GM12892 (cell line): ENCODE measurements at regions not wholly inside any gene's neighbourhood (a gene's known extent, or its start where the extent isn't known, plus 50 kb on each side); places are given as distances from the start of the nearest gene placed in this dataset.

ENCODE experiments used
- POLR2A ChIP-seq: IDR thresholded peaks from 2 replicates; pipeline ENCODE4 v1.6.1; 2011; ENCODE audit warnings: low read depth, low read length, control low read depth
- POLR2AphosphoS5 ChIP-seq: IDR thresholded peaks from 2 replicates; pipeline ENCODE4 v1.6.1; 2011; ENCODE audit warnings: low read depth, low read length, control low read depth

DNA sequence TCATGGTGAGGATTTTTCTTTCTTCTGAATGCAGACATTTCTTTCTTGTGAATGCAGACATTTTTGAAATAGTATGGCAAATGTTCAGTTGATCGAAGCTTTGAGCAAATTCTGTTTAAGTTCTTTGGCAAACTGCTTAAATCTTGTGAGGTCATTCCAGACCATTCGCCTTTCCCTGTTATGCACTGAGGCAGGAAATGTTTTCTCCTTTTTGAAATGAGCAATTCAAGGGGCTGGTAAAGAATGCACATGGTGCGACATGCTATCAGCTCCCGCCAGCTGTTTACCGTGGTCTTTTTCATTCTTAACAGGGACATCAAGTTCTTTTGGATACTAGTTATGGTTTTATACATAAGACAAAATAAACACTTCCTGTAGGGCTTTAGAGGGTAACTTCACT is 112.0 kb upstream of the CCN2 start:
- no peak for TF ChIP-seq POLR2AphosphoS5
- no peak for TF ChIP-seq POLR2A
